WTC11 (cell line): ENCODE measurements at regions not wholly inside any gene's neighbourhood (a gene's known extent, or its start where the extent isn't known, plus 50 kb on each side); places are given as distances from the start of the nearest gene placed in this dataset.

Experiments
- EMX1 ChIP-seq: fragments of 250-450 bp; sonication (Bioruptor Pico); IDR thresholded peaks from 2 replicates; pipeline ENCODE4 v1.8.0; 2021; ENCODE audit warnings: mild to moderate bottlenecking
- JUN ChIP-seq: sonication (generic); formaldehyde crosslinking; IDR thresholded peaks from 2 replicates; pipeline ENCODE4 v1.8.0; 2023; ENCODE audit warnings: mild to moderate bottlenecking, missing genetic modification reagents
- MYBL2 ChIP-seq: sonication (generic); formaldehyde crosslinking; IDR thresholded peaks from 2 replicates; pipeline ENCODE4 v1.8.1; 2023; ENCODE audit warnings: mild to moderate bottlenecking, moderate library complexity, missing genetic modification reagents
- NR1H2 ChIP-seq: sonication (generic); formaldehyde crosslinking; IDR thresholded peaks from 2 replicates; pipeline ENCODE4 v1.9.0; 2021; ENCODE audit warnings: mild to moderate bottlenecking, moderate library complexity, missing genetic modification reagents
- NR3C1 ChIP-seq: sonication (generic); formaldehyde crosslinking; conservative IDR thresholded peaks from 2 replicates; pipeline ENCODE4 v1.8.1; 2023; ENCODE audit warnings: low read depth, mild to moderate bottlenecking, missing genetic modification reagents
- RORB ChIP-seq: fragments of 250-450 bp; sonication (Bioruptor Pico); IDR thresholded peaks from 2 replicates; pipeline ENCODE4 v1.9.0; 2021; ENCODE audit warnings: mild to moderate bottlenecking
- ZNF121 ChIP-seq: sonication (generic); formaldehyde crosslinking; IDR thresholded peaks from 2 replicates; pipeline ENCODE4 v1.8.0; 2023; ENCODE audit warnings: missing genetic modification reagents
- ZNF281 ChIP-seq: sonication (generic); formaldehyde crosslinking; IDR thresholded peaks from 2 replicates; pipeline ENCODE4 v1.8.0; 2023; ENCODE audit warnings: mild to moderate bottlenecking, missing genetic modification reagents
- ZNF416 ChIP-seq: fragments of 250-450 bp; sonication (Bioruptor Pico); IDR thresholded peaks from 2 replicates; pipeline ENCODE4 v1.9.0; 2021; ENCODE audit warnings: mild to moderate bottlenecking, inconsistent platforms
- ZNF423 ChIP-seq: fragments of 250-450 bp; sonication (Bioruptor Pico); IDR thresholded peaks from 2 replicates; pipeline ENCODE4 v2.1.2; 2022; ENCODE audit warnings: mild to moderate bottlenecking, moderate library complexity
- TF ChIP-seq, protein P1 (sequence below): sonication (generic); formaldehyde crosslinking; IDR thresholded peaks from 2 replicates; pipeline ENCODE4 v1.8.1; 2022; ENCODE audit warnings: mild to moderate bottlenecking, missing genetic modification reagents, moderate library complexity, borderline replicate concordance
- TF ChIP-seq, protein P2 (sequence below): fragments of 250-450 bp; sonication (Bioruptor Pico); IDR thresholded peaks from 2 replicates; pipeline ENCODE4 v1.9.0; 2021; ENCODE audit warnings: mild to moderate bottlenecking, borderline replicate concordance
- TF ChIP-seq, protein P3 (sequence below): sonication (generic); formaldehyde crosslinking; IDR thresholded peaks from 2 replicates; pipeline ENCODE4 v1.8.1; 2023; ENCODE audit warnings: mild to moderate bottlenecking, missing genetic modification reagents, moderate library complexity
- TF ChIP-seq, protein P4 (sequence below): sonication (generic); formaldehyde crosslinking; IDR thresholded peaks from 2 replicates; pipeline ENCODE4 v1.8.0; 2022; ENCODE audit warnings: mild to moderate bottlenecking, missing genetic modification reagents
- TF ChIP-seq, protein P5 (sequence below): fragments of 250-450 bp; sonication (Bioruptor Pico); IDR thresholded peaks from 2 replicates; pipeline ENCODE4 v2.1.2; 2022; ENCODE audit warnings: mild to moderate bottlenecking, moderate library complexity

DNA sequence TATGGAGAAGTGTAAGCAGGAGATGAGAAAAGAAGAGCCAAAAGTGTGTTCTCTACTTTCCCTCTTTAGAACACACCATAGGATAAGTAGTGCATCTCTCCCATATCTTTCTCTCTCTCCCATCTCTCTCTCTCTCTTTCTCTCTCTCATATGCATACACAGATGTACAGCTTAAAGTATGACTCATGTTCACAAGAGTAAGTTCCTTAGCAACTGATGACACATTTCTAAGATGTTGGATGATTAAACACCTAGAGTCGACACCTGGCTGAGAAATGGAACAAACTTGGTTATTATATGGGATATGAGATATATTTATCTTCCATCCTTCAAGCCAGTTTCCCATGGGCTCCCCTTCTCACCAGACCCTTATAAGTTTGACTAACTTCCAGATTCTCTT lies 113.5 kb downstream of the TMEM132E start (continued):
- TF ChIP-seq ZNF423 (CRISPR knock-in tag) (no peak), NR1H2 (CRISPR knock-in tag) (no peak), ZNF281 (CRISPR knock-in tag) (no peak), NR3C1 (CRISPR knock-in tag) (no peak), ZNF416 (CRISPR knock-in tag) (no peak), ZNF121 (CRISPR knock-in tag) (no peak), MYBL2 (no peak), EMX1 (CRISPR knock-in tag) (no peak), RORB (CRISPR knock-in tag) (no peak), JUN (CRISPR knock-in tag) (no peak)
- TF ChIP-seq, protein P1, sequence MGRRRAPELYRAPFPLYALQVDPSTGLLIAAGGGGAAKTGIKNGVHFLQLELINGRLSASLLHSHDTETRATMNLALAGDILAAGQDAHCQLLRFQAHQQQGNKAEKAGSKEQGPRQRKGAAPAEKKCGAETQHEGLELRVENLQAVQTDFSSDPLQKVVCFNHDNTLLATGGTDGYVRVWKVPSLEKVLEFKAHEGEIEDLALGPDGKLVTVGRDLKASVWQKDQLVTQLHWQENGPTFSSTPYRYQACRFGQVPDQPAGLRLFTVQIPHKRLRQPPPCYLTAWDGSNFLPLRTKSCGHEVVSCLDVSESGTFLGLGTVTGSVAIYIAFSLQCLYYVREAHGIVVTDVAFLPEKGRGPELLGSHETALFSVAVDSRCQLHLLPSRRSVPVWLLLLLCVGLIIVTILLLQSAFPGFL (CRISPR knock-in tag): no peak
- TF ChIP-seq, protein P2, sequence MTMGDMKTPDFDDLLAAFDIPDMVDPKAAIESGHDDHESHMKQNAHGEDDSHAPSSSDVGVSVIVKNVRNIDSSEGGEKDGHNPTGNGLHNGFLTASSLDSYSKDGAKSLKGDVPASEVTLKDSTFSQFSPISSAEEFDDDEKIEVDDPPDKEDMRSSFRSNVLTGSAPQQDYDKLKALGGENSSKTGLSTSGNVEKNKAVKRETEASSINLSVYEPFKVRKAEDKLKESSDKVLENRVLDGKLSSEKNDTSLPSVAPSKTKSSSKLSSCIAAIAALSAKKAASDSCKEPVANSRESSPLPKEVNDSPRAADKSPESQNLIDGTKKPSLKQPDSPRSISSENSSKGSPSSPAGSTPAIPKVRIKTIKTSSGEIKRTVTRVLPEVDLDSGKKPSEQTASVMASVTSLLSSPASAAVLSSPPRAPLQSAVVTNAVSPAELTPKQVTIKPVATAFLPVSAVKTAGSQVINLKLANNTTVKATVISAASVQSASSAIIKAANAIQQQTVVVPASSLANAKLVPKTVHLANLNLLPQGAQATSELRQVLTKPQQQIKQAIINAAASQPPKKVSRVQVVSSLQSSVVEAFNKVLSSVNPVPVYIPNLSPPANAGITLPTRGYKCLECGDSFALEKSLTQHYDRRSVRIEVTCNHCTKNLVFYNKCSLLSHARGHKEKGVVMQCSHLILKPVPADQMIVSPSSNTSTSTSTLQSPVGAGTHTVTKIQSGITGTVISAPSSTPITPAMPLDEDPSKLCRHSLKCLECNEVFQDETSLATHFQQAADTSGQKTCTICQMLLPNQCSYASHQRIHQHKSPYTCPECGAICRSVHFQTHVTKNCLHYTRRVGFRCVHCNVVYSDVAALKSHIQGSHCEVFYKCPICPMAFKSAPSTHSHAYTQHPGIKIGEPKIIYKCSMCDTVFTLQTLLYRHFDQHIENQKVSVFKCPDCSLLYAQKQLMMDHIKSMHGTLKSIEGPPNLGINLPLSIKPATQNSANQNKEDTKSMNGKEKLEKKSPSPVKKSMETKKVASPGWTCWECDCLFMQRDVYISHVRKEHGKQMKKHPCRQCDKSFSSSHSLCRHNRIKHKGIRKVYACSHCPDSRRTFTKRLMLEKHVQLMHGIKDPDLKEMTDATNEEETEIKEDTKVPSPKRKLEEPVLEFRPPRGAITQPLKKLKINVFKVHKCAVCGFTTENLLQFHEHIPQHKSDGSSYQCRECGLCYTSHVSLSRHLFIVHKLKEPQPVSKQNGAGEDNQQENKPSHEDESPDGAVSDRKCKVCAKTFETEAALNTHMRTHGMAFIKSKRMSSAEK (CRISPR knock-in tag): no peak
- TF ChIP-seq, protein P3, sequence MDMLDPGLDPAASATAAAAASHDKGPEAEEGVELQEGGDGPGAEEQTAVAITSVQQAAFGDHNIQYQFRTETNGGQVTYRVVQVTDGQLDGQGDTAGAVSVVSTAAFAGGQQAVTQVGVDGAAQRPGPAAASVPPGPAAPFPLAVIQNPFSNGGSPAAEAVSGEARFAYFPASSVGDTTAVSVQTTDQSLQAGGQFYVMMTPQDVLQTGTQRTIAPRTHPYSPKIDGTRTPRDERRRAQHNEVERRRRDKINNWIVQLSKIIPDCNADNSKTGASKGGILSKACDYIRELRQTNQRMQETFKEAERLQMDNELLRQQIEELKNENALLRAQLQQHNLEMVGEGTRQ (CRISPR knock-in tag): no peak
- TF ChIP-seq, protein P4, sequence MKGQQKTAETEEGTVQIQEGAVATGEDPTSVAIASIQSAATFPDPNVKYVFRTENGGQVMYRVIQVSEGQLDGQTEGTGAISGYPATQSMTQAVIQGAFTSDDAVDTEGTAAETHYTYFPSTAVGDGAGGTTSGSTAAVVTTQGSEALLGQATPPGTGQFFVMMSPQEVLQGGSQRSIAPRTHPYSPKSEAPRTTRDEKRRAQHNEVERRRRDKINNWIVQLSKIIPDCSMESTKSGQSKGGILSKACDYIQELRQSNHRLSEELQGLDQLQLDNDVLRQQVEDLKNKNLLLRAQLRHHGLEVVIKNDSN (CRISPR knock-in tag): no peak
- TF ChIP-seq, protein P5, sequence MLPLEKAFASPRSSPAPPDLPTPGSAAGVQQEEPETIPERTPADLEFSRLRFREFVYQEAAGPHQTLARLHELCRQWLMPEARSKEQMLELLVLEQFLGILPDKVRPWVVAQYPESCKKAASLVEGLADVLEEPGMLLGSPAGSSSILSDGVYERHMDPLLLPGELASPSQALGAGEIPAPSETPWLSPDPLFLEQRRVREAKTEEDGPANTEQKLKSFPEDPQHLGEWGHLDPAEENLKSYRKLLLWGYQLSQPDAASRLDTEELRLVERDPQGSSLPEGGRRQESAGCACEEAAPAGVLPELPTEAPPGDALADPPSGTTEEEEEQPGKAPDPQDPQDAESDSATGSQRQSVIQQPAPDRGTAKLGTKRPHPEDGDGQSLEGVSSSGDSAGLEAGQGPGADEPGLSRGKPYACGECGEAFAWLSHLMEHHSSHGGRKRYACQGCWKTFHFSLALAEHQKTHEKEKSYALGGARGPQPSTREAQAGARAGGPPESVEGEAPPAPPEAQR: no peak
